NB4 (cell line): ENCODE measurements at regions not wholly inside any gene's neighbourhood (a gene's known extent, or its start where the extent isn't known, plus 50 kb on each side); places are given as distances from the start of the nearest gene placed in this dataset.
"Not testable (repeated sequence)": the region's sequence is repeated elsewhere in the genome, so short reads cannot be mapped to it uniquely, and the experiment has no call there.

Experiments
- POLR2A ChIP-seq: IDR thresholded peaks from 2 replicates; pipeline ENCODE4 v1.6.1; 2011; ENCODE audit warnings: mild to moderate bottlenecking; ENCODE audit not compliant: insufficient read length; ENCODE audit errors: extremely low read depth
- TF ChIP-seq, protein P1 (sequence below): IDR thresholded peaks from one replicate; pipeline ENCODE4 v1.5.1; 2012; ENCODE audit warnings: low read depth, low read length
- TF ChIP-seq, protein P2 (sequence below): IDR thresholded peaks from 2 replicates; pipeline ENCODE4 v1.6.1; 2011; ENCODE audit warnings: low read depth, low read length

DNA sequence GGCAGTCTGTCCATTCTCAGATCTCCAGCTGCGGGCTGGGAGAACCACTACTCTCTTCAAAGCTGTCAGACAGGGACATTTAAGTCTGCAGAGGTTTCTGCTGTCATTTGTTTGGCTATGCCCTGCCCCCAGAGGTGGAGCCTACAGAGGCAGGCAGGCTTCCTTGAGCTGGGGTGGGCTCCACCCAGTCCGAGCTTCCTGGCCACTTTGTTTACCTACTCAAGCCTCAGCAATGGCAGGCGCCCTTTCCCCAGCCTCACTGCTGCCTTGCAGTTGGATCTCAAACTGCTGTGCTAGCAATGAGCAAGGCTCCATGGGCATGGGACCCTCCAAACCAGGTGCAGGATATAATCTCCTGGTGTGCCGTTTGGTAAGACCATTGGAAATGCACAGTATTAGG is 1154.5 kb upstream of the ACO1 start:
- TF ChIP-seq, protein P1, sequence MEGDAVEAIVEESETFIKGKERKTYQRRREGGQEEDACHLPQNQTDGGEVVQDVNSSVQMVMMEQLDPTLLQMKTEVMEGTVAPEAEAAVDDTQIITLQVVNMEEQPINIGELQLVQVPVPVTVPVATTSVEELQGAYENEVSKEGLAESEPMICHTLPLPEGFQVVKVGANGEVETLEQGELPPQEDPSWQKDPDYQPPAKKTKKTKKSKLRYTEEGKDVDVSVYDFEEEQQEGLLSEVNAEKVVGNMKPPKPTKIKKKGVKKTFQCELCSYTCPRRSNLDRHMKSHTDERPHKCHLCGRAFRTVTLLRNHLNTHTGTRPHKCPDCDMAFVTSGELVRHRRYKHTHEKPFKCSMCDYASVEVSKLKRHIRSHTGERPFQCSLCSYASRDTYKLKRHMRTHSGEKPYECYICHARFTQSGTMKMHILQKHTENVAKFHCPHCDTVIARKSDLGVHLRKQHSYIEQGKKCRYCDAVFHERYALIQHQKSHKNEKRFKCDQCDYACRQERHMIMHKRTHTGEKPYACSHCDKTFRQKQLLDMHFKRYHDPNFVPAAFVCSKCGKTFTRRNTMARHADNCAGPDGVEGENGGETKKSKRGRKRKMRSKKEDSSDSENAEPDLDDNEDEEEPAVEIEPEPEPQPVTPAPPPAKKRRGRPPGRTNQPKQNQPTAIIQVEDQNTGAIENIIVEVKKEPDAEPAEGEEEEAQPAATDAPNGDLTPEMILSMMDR, result not testable (repeated sequence)
- TF ChIP-seq, protein P2, sequence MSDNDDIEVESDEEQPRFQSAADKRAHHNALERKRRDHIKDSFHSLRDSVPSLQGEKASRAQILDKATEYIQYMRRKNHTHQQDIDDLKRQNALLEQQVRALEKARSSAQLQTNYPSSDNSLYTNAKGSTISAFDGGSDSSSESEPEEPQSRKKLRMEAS, result not testable (repeated sequence)
- TF ChIP-seq POLR2A, result not testable (repeated sequence)
